Thoracic aorta (tissue), 2 donors: ENCODE measurements at regions not wholly inside any gene's neighbourhood (a gene's known extent, or its start where the extent isn't known, plus 50 kb on each side); places are given as distances from the start of the nearest gene placed in this dataset.

ENCODE experiments used
- ATAC-seq: fragments of 150-250 bp; one replicate; pipeline ENCODE4 v1.8.0; 2017; ENCODE audit warnings: low read depth; ENCODE audit not compliant: insufficient number of reproducible peaks, low FRiP score
- DNase-seq: peaks from one replicate; pipeline ENCODE4 v3.0.0-alpha.2; 2020; ENCODE audit warnings: low spot score
- H3K27ac ChIP-seq, 2 donors: fragments of 200-600 bp; sonication (generic); 1 replicate in 1 of 2; 2 replicates in 1 of 2; pipeline ENCODE4 v1.5.1; 2016; ENCODE audit warnings: mild to moderate bottlenecking in 2 of 2, moderate library complexity in 2 of 2
- H3K27me3 ChIP-seq: fragments of 200-600 bp; sonication (generic); replicated peaks from 2 replicates; pipeline ENCODE4 v1.6.0; 2016; ENCODE audit warnings: mild to moderate bottlenecking; ENCODE audit not compliant: insufficient read depth
- H3K36me3 ChIP-seq: fragments of 200-600 bp; sonication (generic); one replicate; pipeline ENCODE4 v1.5.1; 2016
- H3K4me1 ChIP-seq, 2 donors: fragments of 200-600 bp; sonication (generic); 1 replicate in 1 of 2; 2 replicates in 1 of 2; pipeline versions ENCODE4 v1.5.1 to v1.6.0; 2016; ENCODE audit warnings: low read depth in 2 of 2, mild to moderate bottlenecking in 1 of 2; ENCODE audit not compliant: control insufficient read depth in 1 of 2
- H3K4me3 ChIP-seq: fragments of 200-600 bp; sonication (generic); 2 replicates; pipeline ENCODE4 v1.5.1; 2016; ENCODE audit warnings: mild to moderate bottlenecking
- H3K9me3 ChIP-seq: fragments of 200-600 bp; sonication (generic); 2 replicates; pipeline ENCODE4 v1.5.1; 2016
- CTCF ChIP-seq: fragments of 200-600 bp; sonication (generic); IDR thresholded peaks from one replicate; pipeline ENCODE4 v1.5.1; 2019; ENCODE audit warnings: antibody characterized with exemption

DNA sequence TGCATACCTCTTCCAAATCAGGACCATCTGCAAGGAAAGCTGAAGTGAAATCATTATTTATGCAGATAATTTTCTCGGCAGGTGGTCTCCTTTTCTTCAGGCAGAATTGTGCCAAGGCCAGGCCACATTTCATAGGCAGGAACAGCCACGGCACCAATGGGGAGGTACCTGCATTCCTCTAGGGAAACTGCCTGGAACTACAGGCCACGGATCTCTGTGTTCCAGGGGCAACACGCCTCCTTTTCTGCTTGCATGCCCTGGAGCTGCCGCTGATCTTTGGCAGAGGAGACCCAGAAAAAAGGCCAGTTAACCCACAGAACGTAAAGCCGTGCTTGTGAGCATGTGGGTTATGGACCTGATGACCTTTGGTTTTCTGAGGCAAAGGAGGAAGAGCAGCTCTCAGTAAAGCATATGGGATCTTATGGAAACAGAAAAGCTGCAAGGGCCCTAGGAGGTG, 111.2 kb upstream of the KIAA1217 start:
- no peak for ATAC-seq
- H3K36me3 ChIP-seq = no peaks in the 10 kb centered on the region
- TF ChIP-seq CTCF = no peak
- no peak overlapping the region for H3K27ac ChIP-seq
- no peaks in the 10 kb centered on the region for H3K27me3 ChIP-seq
- no peak for DNase-seq
- H3K4me3 ChIP-seq = no peak overlapping the region
- H3K9me3 ChIP-seq = no peaks in the 10 kb centered on the region
- peaks cover 0 to 7% of the 10 kb centered on the region in 2 donors for H3K4me1 ChIP-seq

DNA sequence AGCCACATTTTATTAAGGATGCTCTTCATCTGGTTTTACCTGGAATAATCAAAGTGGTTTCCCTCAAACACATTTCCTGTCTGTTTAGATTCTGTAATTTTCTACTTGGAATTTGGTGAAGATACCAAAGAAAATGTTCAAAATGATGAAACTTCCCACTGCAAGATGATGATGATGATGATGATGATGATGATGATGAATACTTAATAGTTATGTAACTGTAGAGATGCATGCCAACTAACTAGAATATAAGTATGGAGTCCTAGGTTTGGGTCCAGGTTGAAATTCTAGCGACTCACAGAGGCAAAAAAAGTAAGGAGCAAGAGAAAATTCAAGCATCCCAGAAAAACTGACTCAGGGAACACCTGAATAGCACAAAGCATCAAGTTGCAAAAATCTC, 104.0 kb upstream of the KIAA1217 start:
- H3K36me3 ChIP-seq = no peaks in the 10 kb centered on the region
- TF ChIP-seq CTCF = no peak
- H3K4me1 ChIP-seq = no peaks in the 10 kb centered on the region
- H3K4me3 ChIP-seq = no peak overlapping the region
- ATAC-seq = no peak
- no peaks in the 10 kb centered on the region for H3K9me3 ChIP-seq
- no peak for DNase-seq
- H3K27me3 ChIP-seq = no peaks in the 10 kb centered on the region
- H3K27ac ChIP-seq = no peak overlapping the region

DNA sequence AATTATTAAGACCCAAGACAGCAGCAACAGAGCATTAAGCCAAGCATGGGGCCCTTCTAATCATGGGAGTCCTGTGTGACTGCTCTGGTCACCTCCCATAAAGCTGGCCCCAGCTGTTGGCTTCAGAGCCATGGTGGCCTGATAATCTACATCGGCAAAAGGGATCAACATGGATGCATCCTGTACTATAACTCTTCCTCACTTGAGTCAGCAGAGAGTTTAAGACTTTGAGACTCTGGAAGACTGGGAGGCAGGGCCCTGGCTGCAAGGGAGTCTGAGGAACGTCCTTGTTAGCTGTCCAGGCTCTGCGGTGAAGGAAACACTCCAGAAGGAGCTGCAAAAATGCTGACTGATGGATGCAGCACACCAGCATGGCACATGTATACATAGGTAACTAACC, 95.0 kb upstream of the KIAA1217 start:
- Histone ChIP-seq H3K4me3 (no peak overlapping the region), H3K27me3 (no peaks in the 10 kb centered on the region), H3K27ac (no peak overlapping the region), H3K4me1 (peaks cover 3 to 6% of the 10 kb centered on the region in 2 donors), H3K9me3 (no peaks in the 10 kb centered on the region), H3K36me3 (no peaks in the 10 kb centered on the region)
- no peak for DNase-seq
- ATAC-seq = no peak
- TF ChIP-seq CTCF = no peak

- peaks cover 3 to 6% of the 10 kb centered on the region in 2 donors for H3K4me1 ChIP-seq
- H3K4me3 ChIP-seq = no peak overlapping the region
- H3K9me3 ChIP-seq = no peaks in the 10 kb centered on the region
- no peak for ATAC-seq
- TF ChIP-seq CTCF = no peak
- H3K27ac ChIP-seq = no peak overlapping the region
- no peaks in the 10 kb centered on the region for H3K27me3 ChIP-seq
- DNase-seq = no peak
- H3K36me3 ChIP-seq = no peaks in the 10 kb centered on the region
These were observed 94.4 kb upstream of the KIAA1217 start for GRCh38 chr10:24114556-24114955.

GRCh38 chr10:24115403-24115802, 93.5 kb upstream of the KIAA1217 start:
- Histone ChIP-seq H3K4me1 (peaks cover 3 to 6% of the 10 kb centered on the region in 2 donors), H3K4me3 (no peak overlapping the region), H3K9me3 (no peaks in the 10 kb centered on the region), H3K27me3 (no peaks in the 10 kb centered on the region), H3K27ac (no peak overlapping the region), H3K36me3 (no peaks in the 10 kb centered on the region)
- DNase-seq = no peak
- no peak for TF ChIP-seq CTCF
- no peak for ATAC-seq
